GM19463 (cell line): ENCODE measurements at regions not wholly inside any gene's neighbourhood (a gene's known extent, or its start where the extent isn't known, plus 50 kb on each side); places are given as distances from the start of the nearest gene placed in this dataset.
"Not testable (repeated sequence)": the region's sequence is repeated elsewhere in the genome, so short reads cannot be mapped to it uniquely, and the experiment has no call there.

Source experiments
- ATAC-seq: cut with Tn5 transposase; IDR thresholded peaks from one replicate; pipeline ENCODE4 v1.9.1; 2021; ENCODE audit warnings: mild to moderate bottlenecking, moderate library complexity; ENCODE audit not compliant: unreplicated experiment

GRCh38 chr6:87772597-87773530 lies 70.8 kb upstream of the AKIRIN2 start:
- ATAC-seq: no peak

DNA sequence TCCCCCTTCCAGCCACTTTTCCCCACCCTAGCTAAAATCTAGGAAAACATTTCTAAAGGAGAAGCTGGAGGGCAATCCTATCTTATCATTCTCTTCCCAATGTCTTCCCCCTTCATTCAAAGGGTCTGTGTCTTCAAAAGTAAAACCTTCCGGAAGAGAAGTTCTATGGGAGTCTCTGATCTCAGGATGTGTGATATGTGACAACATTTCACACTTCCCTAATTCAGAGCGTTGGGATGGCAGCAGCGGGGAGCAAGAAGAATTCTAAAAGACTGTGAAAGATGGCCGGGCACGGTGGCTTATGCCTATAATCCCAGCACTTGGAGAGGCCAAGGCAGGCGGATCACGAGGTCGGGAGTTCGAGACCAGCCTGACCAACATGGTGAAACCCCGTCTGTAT lies 65.4 kb upstream of the AKIRIN2 start:
- no peak for ATAC-seq

DNA sequence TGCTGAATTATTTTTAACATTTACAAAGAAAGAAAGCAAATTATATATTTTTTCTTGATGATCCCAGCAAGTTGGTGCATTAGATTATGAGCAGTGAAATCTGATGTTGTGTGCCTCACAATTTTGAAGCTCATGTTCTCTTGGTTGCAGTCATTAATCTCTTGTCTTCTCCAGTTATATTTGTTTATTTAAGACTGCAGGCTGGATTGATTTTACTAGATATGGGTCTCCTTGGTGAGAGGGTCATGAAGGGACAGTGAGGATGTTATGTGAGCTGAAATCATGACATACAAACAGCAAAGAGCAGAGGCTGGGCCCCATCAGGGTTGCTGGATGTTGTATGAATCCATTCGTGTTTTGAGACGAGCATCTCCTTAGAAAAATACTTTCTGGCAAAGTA lies 64.2 kb upstream of the AKIRIN2 start:
- ATAC-seq: no peak

- ATAC-seq: no peak
These were observed 61.9 kb upstream of the AKIRIN2 start for GRCh38 chr6:87763901-87764300.

GRCh38 chr6:87763276-87763675 lies 61.2 kb upstream of the AKIRIN2 start:
- ATAC-seq: no peak

- no peak for ATAC-seq
These were observed 60.1 kb upstream of the AKIRIN2 start for GRCh38 chr6:87762116-87762515.

DNA sequence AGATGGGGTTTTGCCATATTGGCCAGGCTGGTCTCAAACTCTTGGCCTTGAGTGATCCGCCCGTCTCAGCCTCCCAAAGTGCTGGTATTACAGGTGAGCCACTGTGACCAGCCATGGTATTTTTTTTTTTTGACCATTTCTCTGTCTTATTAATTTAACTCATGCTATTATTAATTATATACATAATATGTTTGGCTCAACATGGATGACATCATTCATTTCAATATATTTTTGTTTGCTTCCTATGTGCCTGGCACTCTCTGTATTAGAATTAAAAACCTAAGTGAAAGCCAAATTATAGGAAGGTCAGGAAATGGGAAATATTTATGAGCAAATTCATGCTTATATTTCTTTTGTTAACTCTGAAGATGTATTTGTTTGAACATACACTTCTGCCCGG lies 55.8 kb upstream of the AKIRIN2 start:
- no peak for ATAC-seq

- ATAC-seq: peak; percentile 95
These were observed 54.8 kb upstream of the AKIRIN2 start for GRCh38 chr6:87756858-87757257.

GRCh38 chr6:87755708-87756671 lies 54.0 kb upstream of the AKIRIN2 start:
- no peak for ATAC-seq

DNA sequence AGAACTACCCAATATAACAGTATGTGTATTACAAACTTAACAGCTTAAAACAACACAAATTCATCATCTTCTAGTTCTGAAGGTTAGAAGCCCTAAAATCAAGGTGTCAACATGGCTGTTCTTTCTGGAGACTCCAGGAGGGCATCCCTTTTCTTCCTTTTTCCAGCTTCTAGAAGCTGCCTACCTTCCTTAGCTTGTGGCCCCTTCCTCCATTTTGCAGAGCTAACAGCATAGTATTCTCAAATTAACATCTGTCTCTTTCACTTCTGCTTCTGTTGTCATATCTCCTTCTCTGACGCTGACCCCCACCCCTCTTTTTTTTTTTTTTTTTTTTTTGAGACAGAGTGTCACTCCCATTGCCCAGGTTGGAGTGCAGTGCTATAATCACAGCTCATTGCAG lies 52.8 kb upstream of the AKIRIN2 start:
- ATAC-seq: no peak

DNA sequence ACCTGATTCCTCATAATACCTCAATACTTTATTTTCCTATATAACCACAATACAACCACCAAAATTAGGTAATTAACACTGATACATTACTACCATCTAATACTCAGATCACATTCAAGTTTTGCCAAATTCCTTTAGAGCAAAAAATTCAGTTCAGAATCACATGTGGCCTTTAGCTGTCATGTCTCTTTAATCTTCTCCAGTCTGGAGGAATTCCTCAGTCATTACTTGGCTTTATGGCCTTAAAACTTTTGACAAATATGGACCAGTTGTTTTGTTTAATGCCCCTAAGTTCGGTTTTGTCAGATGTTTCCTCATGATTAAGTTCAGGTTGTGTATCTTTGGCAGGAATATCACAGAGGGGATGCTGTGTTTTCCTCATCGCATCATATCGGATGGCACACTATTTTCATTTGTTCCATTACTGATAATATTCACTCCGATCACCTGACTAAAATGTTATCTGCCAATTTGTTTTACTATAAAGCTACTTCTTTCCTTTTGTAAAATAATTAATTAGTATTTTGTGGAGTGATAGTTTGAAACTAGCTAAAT lies 51.2 kb upstream of the AKIRIN2 start:
- no peak for ATAC-seq

- not testable (repeated sequence) for ATAC-seq
These were observed 50.5 kb upstream of the AKIRIN2 start for GRCh38 chr6:87752503-87752902.
